ENCODE measurements at regions not wholly inside any gene's neighbourhood (a gene's known extent, or its start where the extent isn't known, plus 50 kb on each side); places are given as distances from the start of the nearest gene placed in this dataset.

DNA sequence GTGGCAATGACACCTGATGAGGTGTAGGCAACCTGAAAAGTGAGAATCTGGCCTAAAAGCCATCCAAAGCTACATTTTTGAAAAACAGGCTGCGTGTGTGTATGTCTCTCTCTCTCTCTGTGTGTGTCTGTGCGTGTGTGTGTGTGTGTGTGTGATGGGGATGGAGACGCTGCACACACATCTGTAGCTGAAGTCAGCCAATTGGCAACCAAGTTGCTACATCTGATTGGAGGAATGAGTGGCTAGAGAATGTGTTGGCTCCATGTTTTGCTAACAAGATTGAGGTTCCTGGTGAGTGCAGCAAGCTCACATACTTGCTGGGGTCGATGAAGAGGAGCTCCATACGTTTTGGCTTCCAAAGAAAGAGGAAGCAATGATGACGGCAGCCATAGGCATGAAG lies 311.4 kb upstream of the NCAM1 start (continued):
- TF ChIP-seq PHF8 (conservative IDR thresholded peaks at IDR 0.05; ENCODE audit: low read depth, low read length) = no peak
- no peak for TF ChIP-seq CEBPB (IDR thresholded peaks at IDR 0.05; ENCODE audit: low read depth, low read length)
- TF ChIP-seq SP4 (IDR thresholded peaks at IDR 0.05; ENCODE audit: low read length) = no peak
- TF ChIP-seq RAD21 (IDR thresholded peaks at IDR 0.05 in 1 of 2, conservative IDR thresholded peaks at IDR 0.05 in 1 of 2; ENCODE audit: low read depth in 2 of 2, low read length in 2 of 2) = no peak
- no peak for TF ChIP-seq KDM4A (IDR thresholded peaks at IDR 0.05; ENCODE audit: low read depth, low read length, severe bottlenecking)
- TF ChIP-seq CBX5 (IDR thresholded peaks at IDR 0.05; ENCODE audit: low read depth, low read length) = no peak
- no peak for TF ChIP-seq SUZ12 (IDR thresholded peaks at IDR 0.05; ENCODE audit: low read length)

All from H1 (cell line).